ENCODE measurements at regions not wholly inside any gene's neighbourhood (a gene's known extent, or its start where the extent isn't known, plus 50 kb on each side); places are given as distances from the start of the nearest gene placed in this dataset.

DNA sequence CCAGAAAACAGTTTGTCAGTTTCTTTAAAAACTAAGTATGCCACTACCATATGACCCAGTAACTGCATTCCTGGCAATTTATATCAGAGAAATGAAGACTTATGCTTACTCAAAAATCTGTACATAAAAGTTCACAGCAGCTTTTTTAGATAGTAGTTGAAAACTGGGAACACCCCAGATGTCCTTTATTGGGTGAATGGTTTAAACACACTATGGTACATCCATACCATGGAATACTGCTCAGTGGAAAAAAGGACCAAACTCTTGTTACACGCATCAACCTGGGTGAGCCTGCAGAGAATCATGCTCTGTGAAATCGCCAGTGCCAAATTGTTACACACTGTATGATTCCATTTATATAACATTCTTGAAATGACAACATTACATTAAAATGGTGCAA lies 127.6 kb upstream of the RET start:
- no peak overlapping the region for H2AFZ ChIP-seq (ENCODE audit: low read length)
- H3K27ac ChIP-seq (ENCODE audit: insufficient read depth, low read length) = no peak overlapping the region
- peaks cover 9% of the 10 kb centered on the region for H3K27me3 ChIP-seq (ENCODE audit: control insufficient read depth, insufficient read depth, low read length)
- DNase-seq (ENCODE audit: low read depth in 2 of 2) = no peak
- no peaks in the 10 kb centered on the region for H4K20me1 ChIP-seq (ENCODE audit: control insufficient read depth, extremely low read depth, insufficient read depth, low read length)
- no peaks in the 10 kb centered on the region for H3K79me2 ChIP-seq (ENCODE audit: control insufficient read depth, insufficient read depth, low read length)
- H3K4me1 ChIP-seq (ENCODE audit: control insufficient read depth, extremely low read depth, insufficient read depth, low read length) = no peaks in the 10 kb centered on the region
- no peak for TF ChIP-seq EZH2 (IDR thresholded peaks at IDR 0.05; ENCODE audit: low read length, missing control alignments)
- TF ChIP-seq, protein P1, sequence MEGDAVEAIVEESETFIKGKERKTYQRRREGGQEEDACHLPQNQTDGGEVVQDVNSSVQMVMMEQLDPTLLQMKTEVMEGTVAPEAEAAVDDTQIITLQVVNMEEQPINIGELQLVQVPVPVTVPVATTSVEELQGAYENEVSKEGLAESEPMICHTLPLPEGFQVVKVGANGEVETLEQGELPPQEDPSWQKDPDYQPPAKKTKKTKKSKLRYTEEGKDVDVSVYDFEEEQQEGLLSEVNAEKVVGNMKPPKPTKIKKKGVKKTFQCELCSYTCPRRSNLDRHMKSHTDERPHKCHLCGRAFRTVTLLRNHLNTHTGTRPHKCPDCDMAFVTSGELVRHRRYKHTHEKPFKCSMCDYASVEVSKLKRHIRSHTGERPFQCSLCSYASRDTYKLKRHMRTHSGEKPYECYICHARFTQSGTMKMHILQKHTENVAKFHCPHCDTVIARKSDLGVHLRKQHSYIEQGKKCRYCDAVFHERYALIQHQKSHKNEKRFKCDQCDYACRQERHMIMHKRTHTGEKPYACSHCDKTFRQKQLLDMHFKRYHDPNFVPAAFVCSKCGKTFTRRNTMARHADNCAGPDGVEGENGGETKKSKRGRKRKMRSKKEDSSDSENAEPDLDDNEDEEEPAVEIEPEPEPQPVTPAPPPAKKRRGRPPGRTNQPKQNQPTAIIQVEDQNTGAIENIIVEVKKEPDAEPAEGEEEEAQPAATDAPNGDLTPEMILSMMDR (conservative IDR thresholded peaks at IDR 0.05 in 1 of 2, IDR thresholded peaks at IDR 0.05 in 1 of 2; ENCODE audit: low read depth in 1 of 2, low read length in 2 of 2) = no peak
- H3K9me3 ChIP-seq (ENCODE audit: control insufficient read depth, insufficient read depth, low read depth, low read length) = no peaks in the 10 kb centered on the region
- H3K4me2 ChIP-seq (ENCODE audit: extremely low read depth, insufficient read depth, low read length) = no peak overlapping the region
- H3K36me3 ChIP-seq (ENCODE audit: control insufficient read depth, insufficient read depth, low read length) = no peaks in the 10 kb centered on the region
- no peak overlapping the region for H3K4me3 ChIP-seq (replicated peaks in 1 of 4; ENCODE audit: control extremely low read depth in 1 of 4, insufficient read depth in 1 of 4, low read depth in 3 of 4, low read length in 4 of 4)
- no peak overlapping the region for H3K9ac ChIP-seq (ENCODE audit: insufficient read depth, low read length)

DNA sequence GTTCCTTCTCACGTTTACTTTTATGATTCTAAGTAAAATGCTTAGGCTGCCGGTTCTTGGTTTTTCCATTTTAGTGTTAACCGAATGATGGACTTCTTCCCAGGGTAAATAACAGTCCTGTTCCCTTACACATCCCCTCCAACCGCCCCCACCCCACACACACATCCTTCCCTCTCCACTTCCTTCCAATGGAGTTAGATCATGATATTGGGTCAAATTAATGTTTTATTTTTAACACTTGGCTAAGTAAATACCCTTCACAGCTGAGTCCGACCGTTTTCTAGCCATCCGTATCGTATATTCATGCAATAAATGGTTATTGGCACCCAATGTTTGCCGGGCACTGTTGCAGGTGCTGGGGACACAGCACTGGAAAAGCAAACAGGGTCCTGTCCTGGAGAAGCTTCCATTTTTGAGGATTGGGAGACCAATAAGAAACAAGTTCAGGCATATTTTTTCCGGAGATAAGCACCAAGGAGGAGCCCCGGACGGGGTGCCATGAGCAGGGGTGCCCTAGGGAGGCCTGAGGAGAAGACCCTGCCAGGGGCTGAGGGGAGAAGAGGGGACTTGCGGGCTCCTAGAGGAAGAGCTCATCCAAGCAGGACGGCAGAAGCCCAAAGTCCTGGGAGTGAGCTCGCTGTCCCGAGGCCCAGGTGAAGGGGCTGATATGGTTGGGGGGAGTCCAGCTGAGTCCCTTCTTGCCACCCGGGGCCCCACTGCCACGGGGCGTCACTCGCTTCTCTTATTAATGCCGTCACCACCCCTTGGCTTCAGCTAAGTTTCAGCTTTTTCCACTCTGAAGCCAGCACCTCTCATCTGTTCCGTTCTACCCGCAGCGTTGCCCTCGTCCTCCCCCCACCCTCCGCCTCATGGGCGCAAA lies 126.0 kb upstream of the RET start:
- no peaks in the 10 kb centered on the region for H3K36me3 ChIP-seq (ENCODE audit: control insufficient read depth, insufficient read depth, low read length)
- H3K27ac ChIP-seq (ENCODE audit: insufficient read depth, low read length) = no peak overlapping the region
- peaks cover 9% of the 10 kb centered on the region for H3K27me3 ChIP-seq (ENCODE audit: control insufficient read depth, insufficient read depth, low read length)
- TF ChIP-seq, protein P1 (conservative IDR thresholded peaks at IDR 0.05 in 1 of 2, IDR thresholded peaks at IDR 0.05 in 1 of 2; ENCODE audit: low read depth in 1 of 2, low read length in 2 of 2) = no peak
- TF ChIP-seq EZH2 (IDR thresholded peaks at IDR 0.05; ENCODE audit: low read length, missing control alignments) = no peak
- DNase-seq (ENCODE audit: low read depth in 2 of 2) = no peak
- no peaks in the 10 kb centered on the region for H3K9me3 ChIP-seq (ENCODE audit: control insufficient read depth, insufficient read depth, low read depth, low read length)
- H2AFZ ChIP-seq (ENCODE audit: low read length) = no peak overlapping the region
- no peak overlapping the region for H3K9ac ChIP-seq (ENCODE audit: insufficient read depth, low read length)
- H3K4me3 ChIP-seq (replicated peaks in 1 of 4; ENCODE audit: control extremely low read depth in 1 of 4, insufficient read depth in 1 of 4, low read depth in 3 of 4, low read length in 4 of 4) = no peak overlapping the region
- no peaks in the 10 kb centered on the region for H4K20me1 ChIP-seq (ENCODE audit: control insufficient read depth, extremely low read depth, insufficient read depth, low read length)
- H3K4me1 ChIP-seq (ENCODE audit: control insufficient read depth, extremely low read depth, insufficient read depth, low read length) = no peaks in the 10 kb centered on the region
- no peak overlapping the region for H3K4me2 ChIP-seq (ENCODE audit: extremely low read depth, insufficient read depth, low read length)
- no peaks in the 10 kb centered on the region for H3K79me2 ChIP-seq (ENCODE audit: control insufficient read depth, insufficient read depth, low read length)

DNA sequence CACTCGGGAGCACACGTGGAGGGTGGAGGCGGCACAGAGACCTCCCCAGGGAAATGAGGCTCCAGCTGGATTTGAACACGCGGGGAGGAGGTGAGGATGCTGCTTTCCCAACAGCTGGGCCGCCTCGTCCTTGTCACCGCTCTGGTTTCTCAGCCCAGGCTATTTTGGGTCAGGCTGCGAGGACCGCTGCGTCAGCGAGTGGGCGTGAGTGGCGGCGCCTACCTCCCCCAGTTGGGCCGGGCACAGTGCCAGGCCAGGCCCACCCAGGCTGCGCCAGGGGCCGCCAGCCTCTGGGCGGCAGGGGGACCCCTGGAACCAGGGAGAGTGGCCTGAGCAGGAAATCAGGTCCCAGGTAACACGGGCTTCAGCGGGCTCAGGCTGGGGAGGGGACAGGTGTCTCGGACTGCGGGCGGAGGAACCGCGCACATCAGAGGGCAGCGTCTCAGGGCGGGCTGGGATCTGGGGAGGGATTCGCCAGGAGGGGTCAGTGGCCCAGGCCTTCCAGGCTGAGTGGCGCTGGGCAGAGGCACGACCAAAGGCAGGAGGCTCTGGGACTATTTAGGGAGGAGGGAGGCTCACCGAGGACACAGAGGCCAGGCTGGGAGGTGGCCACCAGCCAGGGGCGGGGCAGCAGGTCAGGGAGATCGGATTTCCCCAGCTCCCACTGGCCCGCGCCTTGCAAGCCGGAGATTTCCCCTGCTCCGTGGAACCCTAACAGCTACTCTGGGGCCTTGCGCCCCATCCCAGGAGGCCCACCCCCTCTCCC lies 125.2 kb upstream of the RET start:
- H3K9me3 ChIP-seq (ENCODE audit: control insufficient read depth, insufficient read depth, low read depth, low read length) = no peaks in the 10 kb centered on the region
- H3K27me3 ChIP-seq (ENCODE audit: control insufficient read depth, insufficient read depth, low read length) = peaks cover 9% of the 10 kb centered on the region
- H4K20me1 ChIP-seq (ENCODE audit: control insufficient read depth, extremely low read depth, insufficient read depth, low read length) = no peaks in the 10 kb centered on the region
- H3K4me3 ChIP-seq (replicated peaks in 1 of 4; ENCODE audit: control extremely low read depth in 1 of 4, insufficient read depth in 1 of 4, low read depth in 3 of 4, low read length in 4 of 4) = no peak overlapping the region
- no peak overlapping the region for H3K4me2 ChIP-seq (ENCODE audit: extremely low read depth, insufficient read depth, low read length)
- no peak overlapping the region for H3K27ac ChIP-seq (ENCODE audit: insufficient read depth, low read length)
- H3K36me3 ChIP-seq (ENCODE audit: control insufficient read depth, insufficient read depth, low read length) = no peaks in the 10 kb centered on the region
- no peak overlapping the region for H2AFZ ChIP-seq (ENCODE audit: low read length)
- no peak for DNase-seq (ENCODE audit: low read depth in 2 of 2)
- TF ChIP-seq EZH2 (IDR thresholded peaks at IDR 0.05; ENCODE audit: low read length, missing control alignments) = no peak
- TF ChIP-seq, protein P1 (conservative IDR thresholded peaks at IDR 0.05 in 1 of 2, IDR thresholded peaks at IDR 0.05 in 1 of 2; ENCODE audit: low read depth in 1 of 2, low read length in 2 of 2) = no peak
- no peaks in the 10 kb centered on the region for H3K4me1 ChIP-seq (ENCODE audit: control insufficient read depth, extremely low read depth, insufficient read depth, low read length)
- no peak overlapping the region for H3K9ac ChIP-seq (ENCODE audit: insufficient read depth, low read length)
- no peaks in the 10 kb centered on the region for H3K79me2 ChIP-seq (ENCODE audit: control insufficient read depth, insufficient read depth, low read length)
